Nephron progenitor cell (in vitro differentiated cells): ENCODE measurements at regions not wholly inside any gene's neighbourhood (a gene's known extent, or its start where the extent isn't known, plus 50 kb on each side); places are given as distances from the start of the nearest gene placed in this dataset.
A peak's percentile ranks its signal among the peaks of the same experiment; 100 is the strongest.

Experiments used
- DNase-seq: peaks from one replicate; pipeline ENCODE4 v3.0.0; 2021
- H3K27ac Mint-ChIP-seq: 2 replicates; pipeline ENCODE4 v1.8.0; 2021; ENCODE audit warnings: mild to moderate bottlenecking, moderate library complexity, mixed read lengths
- H3K27me3 Mint-ChIP-seq: 2 replicates; pipeline ENCODE4 v1.8.0; 2021; ENCODE audit warnings: mild to moderate bottlenecking, low read depth, mixed read lengths; ENCODE audit not compliant: poor library complexity
- H3K36me3 Mint-ChIP-seq: 2 replicates; pipeline ENCODE4 v1.8.0; 2021; ENCODE audit warnings: low read depth, mixed read lengths
- H3K4me1 Mint-ChIP-seq: 2 replicates; pipeline ENCODE4 v1.8.0; 2021; ENCODE audit warnings: mixed read lengths
- H3K4me3 Mint-ChIP-seq: 2 replicates; pipeline ENCODE4 v1.8.0; 2021; ENCODE audit warnings: mild to moderate bottlenecking, moderate library complexity, mixed read lengths
- H3K9me3 Mint-ChIP-seq: 2 replicates; pipeline ENCODE4 v1.8.0; 2021; ENCODE audit warnings: mild to moderate bottlenecking, moderate library complexity, mixed read lengths
- CTCF ChIP-seq: fragments of 200-600 bp; sonication (generic); IDR thresholded peaks from 2 replicates; pipeline ENCODE4 v1.5.0; 2021; ENCODE audit warnings: antibody characterized with exemption

GRCh38 chr12:113591480-113591974, 119.9 kb upstream of the LHX5 start:
- peak; percentile 80 for DNase-seq
- Mint-ChIP-seq H3K4me1 (peaks cover 10% of the 10 kb centered on the region), H3K27me3 (peaks cover 94% of the 10 kb centered on the region), H3K27ac (no peak overlapping the region), H3K9me3 (peaks cover 6% of the 10 kb centered on the region), H3K4me3 (peak overlapping the region; percentile 76), H3K36me3 (no peaks in the 10 kb centered on the region)
- TF ChIP-seq CTCF: no peak

GRCh38 chr12:113589437-113589836, 117.8 kb upstream of the LHX5 start:
- H3K4me3 Mint-ChIP-seq: peak overlapping the region; percentile 4
- H3K36me3 Mint-ChIP-seq: no peaks in the 10 kb centered on the region
- no peak overlapping the region for H3K27ac Mint-ChIP-seq
- no peaks in the 10 kb centered on the region for H3K9me3 Mint-ChIP-seq
- H3K4me1 Mint-ChIP-seq: peaks cover 11% of the 10 kb centered on the region
- no peak for TF ChIP-seq CTCF
- no peak for DNase-seq
- peaks cover 90% of the 10 kb centered on the region for H3K27me3 Mint-ChIP-seq

GRCh38 chr12:113587720-113588119, 116.0 kb upstream of the LHX5 start:
- no peak for TF ChIP-seq CTCF
- Mint-ChIP-seq H3K9me3 (no peaks in the 10 kb centered on the region), H3K27ac (no peak overlapping the region), H3K4me1 (peaks cover 24% of the 10 kb centered on the region), H3K4me3 (no peak overlapping the region), H3K27me3 (peaks cover 81% of the 10 kb centered on the region), H3K36me3 (no peaks in the 10 kb centered on the region)
- DNase-seq: no peak

- Mint-ChIP-seq H3K27me3 (peaks cover 69% of the 10 kb centered on the region), H3K27ac (no peak overlapping the region), H3K36me3 (no peaks in the 10 kb centered on the region), H3K9me3 (peaks cover 7% of the 10 kb centered on the region), H3K4me1 (peaks cover 35% of the 10 kb centered on the region), H3K4me3 (no peak overlapping the region)
- no peak for TF ChIP-seq CTCF
- no peak for DNase-seq
Measured at GRCh38 chr12:113586461-113586860, 114.8 kb upstream of the LHX5 start.

- Mint-ChIP-seq H3K27ac (peak overlapping the region; percentile 87), H3K4me1 (peaks cover 36% of the 10 kb centered on the region), H3K27me3 (peaks cover 50% of the 10 kb centered on the region), H3K36me3 (no peaks in the 10 kb centered on the region), H3K9me3 (peaks cover 31% of the 10 kb centered on the region), H3K4me3 (no peak overlapping the region)
- TF ChIP-seq CTCF: no peak
- peak; percentile 38 for DNase-seq
Measured at GRCh38 chr12:113582521-113583218, 111.0 kb upstream of the LHX5 start.

- DNase-seq: no peak
- no peak overlapping the region for H3K27ac Mint-ChIP-seq
- no peak overlapping the region for H3K4me3 Mint-ChIP-seq
- peaks cover 43% of the 10 kb centered on the region for H3K4me1 Mint-ChIP-seq
- peaks cover 31% of the 10 kb centered on the region for H3K9me3 Mint-ChIP-seq
- peaks cover 48% of the 10 kb centered on the region for H3K27me3 Mint-ChIP-seq
- TF ChIP-seq CTCF: no peak
- H3K36me3 Mint-ChIP-seq: no peaks in the 10 kb centered on the region
Measured at GRCh38 chr12:113581342-113581741, 109.7 kb upstream of the LHX5 start.
